CD4-positive, alpha-beta memory T cell (primary cell): ENCODE measurements at regions not wholly inside any gene's neighbourhood (a gene's known extent, or its start where the extent isn't known, plus 50 kb on each side); places are given as distances from the start of the nearest gene placed in this dataset.

Experiments used
- CTCF ChIA-PET: fragments of 350-600 bp; sonication (Branson Sonifier 250); formaldehyde crosslinking; loops from one replicate; lab custom pipeline; 2021; ENCODE audit warnings: inconsistent platforms; ENCODE audit not compliant: partially characterized antibody; lab: Charles Lee
- POLR2A ChIA-PET: fragments of 350-600 bp; sonication (Branson Sonifier 250); formaldehyde crosslinking; loops from one replicate; lab custom pipeline; 2021; ENCODE audit not compliant: partially characterized antibody; lab: Charles Lee
- DNase-seq, 5 donors: peaks; one replicate each; pipeline versions ENCODE4 v3.0.0 to v3.0.0-alpha.2; 2020 to 2022; ENCODE audit warnings: mixed read lengths in 1 of 5
- H3K27ac ChIP-seq: one replicate; pipeline ENCODE4 v1.7.0; 2013; ENCODE audit warnings: low read depth, low read length
- H3K27me3 ChIP-seq: 2 replicates; pipeline ENCODE4 v1.7.0; 2013; ENCODE audit warnings: mild to moderate bottlenecking, low read length, moderate library complexity; ENCODE audit not compliant: insufficient read depth
- H3K36me3 ChIP-seq: 2 replicates; pipeline ENCODE4 v1.7.0; 2013; ENCODE audit warnings: mild to moderate bottlenecking, low read length, moderate library complexity; ENCODE audit not compliant: insufficient read depth
- H3K4me1 ChIP-seq: 2 replicates; pipeline ENCODE4 v1.7.0; 2013; ENCODE audit warnings: mild to moderate bottlenecking, low read length, moderate library complexity; ENCODE audit not compliant: insufficient read depth
- H3K4me3 ChIP-seq, 2 donors: one replicate each; pipeline ENCODE4 v1.7.0; 2013; ENCODE audit warnings: low read length in 2 of 2, mild to moderate bottlenecking in 1 of 2
- H3K9me3 ChIP-seq, 2 donors: one replicate each; pipeline ENCODE4 v1.7.0; 2013; ENCODE audit warnings: low read length in 2 of 2, control low read depth in 1 of 2; ENCODE audit not compliant: control insufficient read depth in 1 of 2
- H3K27ac Mint-ChIP-seq, 7 donors: one replicate each; pipeline ENCODE4 v1.8.0; 2020 to 2021; ENCODE audit warnings: mixed read lengths in 7 of 7, mild to moderate bottlenecking in 6 of 7, inconsistent platforms in 3 of 7, moderate library complexity in 3 of 7
- H3K27me3 Mint-ChIP-seq, 2 donors: one replicate each; pipeline ENCODE4 v1.8.0; 2020 to 2021; ENCODE audit warnings: mixed read lengths in 2 of 2
- H3K36me3 Mint-ChIP-seq, 2 donors: one replicate each; pipeline ENCODE4 v1.8.0; 2020 to 2021; ENCODE audit warnings: mixed read lengths in 2 of 2, inconsistent platforms in 1 of 2, mild to moderate bottlenecking in 1 of 2
- H3K4me1 Mint-ChIP-seq, 4 donors: one replicate each; pipeline ENCODE4 v1.8.0; 2020 to 2021; ENCODE audit warnings: mixed read lengths in 4 of 4, mild to moderate bottlenecking in 1 of 4
- H3K4me3 Mint-ChIP-seq, 8 donors: one replicate each; pipeline ENCODE4 v1.8.0; 2020 to 2021; ENCODE audit warnings: mixed read lengths in 8 of 8, mild to moderate bottlenecking in 7 of 8, moderate library complexity in 6 of 8, inconsistent platforms in 3 of 8
- H3K9me3 Mint-ChIP-seq, 8 donors: one replicate each; pipeline ENCODE4 v1.8.0; 2020 to 2021; ENCODE audit warnings: mixed read lengths in 8 of 8, mild to moderate bottlenecking in 5 of 8, inconsistent platforms in 3 of 8, moderate library complexity in 1 of 8
- intact Hi-C: fragments of 100-400 bp; cut with micrococcal nuclease; formaldehyde crosslinking; loops from one replicate; pipeline ENCODE4 v1.15.1; 2023

DNA sequence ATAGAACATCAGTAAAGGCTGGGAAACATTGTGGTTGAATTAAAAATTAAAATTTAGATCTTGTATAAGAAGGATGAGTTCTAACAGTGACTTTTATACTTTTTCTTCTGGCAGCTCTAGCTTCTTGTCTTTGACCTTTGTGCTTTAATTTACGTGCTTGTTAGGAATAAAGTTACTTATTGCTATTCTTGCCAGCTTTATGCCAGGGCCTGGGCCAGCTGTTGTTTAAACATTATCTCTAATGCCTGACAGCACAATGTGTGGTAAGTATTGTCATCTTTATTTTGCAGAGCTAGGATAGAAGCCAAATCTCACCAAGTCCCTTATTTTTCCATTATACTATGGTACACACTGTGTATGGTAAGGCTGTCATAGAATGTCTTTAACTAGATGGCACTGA lies 766.7 kb upstream of the GOLIM4 start:
- Mint-ChIP-seq H3K27ac (no peak overlapping the region), H3K36me3 (no peaks in the 10 kb centered on the region), H3K9me3 (peaks cover 0 to 4% (median 0%) of the 10 kb centered on the region in 8 donors), H3K4me3 (no peak overlapping the region), H3K27me3 (no peaks in the 10 kb centered on the region), H3K4me1 (no peaks in the 10 kb centered on the region)
- no peak for DNase-seq
- no peaks in the 10 kb centered on the region for H3K9me3 ChIP-seq
- intact Hi-C loops: loop anchor here (10.0 kb wide), 1 partner anchor 882 kb away; no protein-coding TSS in a partner anchor
- CTCF ChIA-PET: interaction anchor here (0.5 kb wide), 1 partner anchor 507 kb away, joined by 3 read pairs; no protein-coding TSS in a partner anchor
- H3K27ac ChIP-seq: no peak overlapping the region
- H3K4me1 ChIP-seq: no peaks in the 10 kb centered on the region
- no peaks in the 10 kb centered on the region for H3K36me3 ChIP-seq
- no peak overlapping the region for H3K4me3 ChIP-seq
- POLR2A ChIA-PET: no interaction called here
- H3K27me3 ChIP-seq: no peaks in the 10 kb centered on the region

DNA sequence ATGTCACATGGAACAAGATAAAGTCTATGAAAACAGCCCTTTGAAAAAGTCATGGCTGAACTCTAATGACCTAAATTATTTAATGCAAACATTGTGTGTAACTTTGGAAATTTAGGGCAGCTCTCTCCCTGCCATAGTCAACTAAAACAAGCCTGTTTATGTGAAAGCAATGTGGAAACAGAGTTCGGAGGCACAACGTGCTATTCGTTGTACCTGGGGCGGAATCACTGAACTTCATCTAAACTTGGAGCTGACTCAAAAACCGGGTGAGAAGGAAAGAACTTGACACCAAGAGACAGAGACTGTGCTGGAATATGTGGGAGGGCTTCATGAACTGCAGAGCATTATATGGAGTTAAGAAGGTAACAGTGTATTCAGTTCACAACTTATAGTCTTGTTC lies 764.9 kb upstream of the GOLIM4 start:
- ChIA-PET CTCF (no interaction called here), POLR2A (no interaction called here)
- Mint-ChIP-seq H3K4me1 (no peaks in the 10 kb centered on the region), H3K27me3 (no peaks in the 10 kb centered on the region), H3K27ac (no peak overlapping the region), H3K4me3 (no peak overlapping the region), H3K9me3 (peaks cover 0 to 6% (median 5%) of the 10 kb centered on the region in 8 donors), H3K36me3 (no peaks in the 10 kb centered on the region)
- H3K4me1 ChIP-seq: no peaks in the 10 kb centered on the region
- H3K27ac ChIP-seq: no peak overlapping the region
- no peaks in the 10 kb centered on the region for H3K9me3 ChIP-seq
- H3K36me3 ChIP-seq: no peaks in the 10 kb centered on the region
- no peak for DNase-seq
- H3K4me3 ChIP-seq: no peak overlapping the region
- H3K27me3 ChIP-seq: no peaks in the 10 kb centered on the region
- intact Hi-C loops: loop anchor here (10.0 kb wide), 1 partner anchor 884 kb away; no protein-coding TSS in a partner anchor

DNA sequence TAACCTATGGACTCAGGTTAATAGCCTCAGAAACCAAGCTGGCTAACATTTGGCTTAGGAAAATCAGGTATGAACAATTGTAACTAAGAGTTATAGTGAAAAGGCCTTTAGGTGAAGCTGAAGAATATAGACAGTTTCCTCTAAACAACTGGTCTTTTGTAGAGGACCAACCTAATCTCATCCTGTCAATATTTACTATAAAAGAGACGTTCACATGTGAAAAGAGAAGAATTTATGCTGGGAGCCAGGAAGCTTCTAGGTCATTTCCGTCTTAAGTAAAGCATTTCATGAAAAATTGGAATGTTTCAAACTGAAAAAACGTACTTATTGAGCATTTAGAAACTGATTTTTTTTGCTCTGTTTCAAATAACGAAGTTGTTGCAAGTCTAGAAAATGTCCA lies 764.3 kb upstream of the GOLIM4 start:
- no peaks in the 10 kb centered on the region for H3K4me1 Mint-ChIP-seq
- no peaks in the 10 kb centered on the region for H3K36me3 Mint-ChIP-seq
- H3K27ac Mint-ChIP-seq: no peak overlapping the region
- CTCF ChIA-PET: no interaction called here
- H3K4me1 ChIP-seq: no peaks in the 10 kb centered on the region
- no peak overlapping the region for H3K4me3 ChIP-seq
- POLR2A ChIA-PET: no interaction called here
- H3K36me3 ChIP-seq: no peaks in the 10 kb centered on the region
- H3K9me3 Mint-ChIP-seq: peaks cover 0 to 7% (median 5%) of the 10 kb centered on the region in 8 donors
- no peaks in the 10 kb centered on the region for H3K27me3 ChIP-seq
- H3K27me3 Mint-ChIP-seq: no peaks in the 10 kb centered on the region
- intact Hi-C loops: loop anchor here (10.0 kb wide), 1 partner anchor 885 kb away; no protein-coding TSS in a partner anchor
- H3K27ac ChIP-seq: no peak overlapping the region
- no peak for DNase-seq
- no peaks in the 10 kb centered on the region for H3K9me3 ChIP-seq
- H3K4me3 Mint-ChIP-seq: no peak overlapping the region

- Mint-ChIP-seq H3K4me3 (no peak overlapping the region), H3K36me3 (no peaks in the 10 kb centered on the region), H3K27ac (no peak overlapping the region), H3K4me1 (no peaks in the 10 kb centered on the region), H3K27me3 (no peaks in the 10 kb centered on the region), H3K9me3 (peaks cover 0 to 8% (median 5%) of the 10 kb centered on the region in 8 donors)
- Histone ChIP-seq H3K9me3 (no peaks in the 10 kb centered on the region), H3K27me3 (no peaks in the 10 kb centered on the region), H3K27ac (no peak overlapping the region), H3K4me3 (no peak overlapping the region), H3K4me1 (no peaks in the 10 kb centered on the region), H3K36me3 (no peaks in the 10 kb centered on the region)
- POLR2A ChIA-PET: no interaction called here
- intact Hi-C loops: no loop called here
- CTCF ChIA-PET: no interaction called here
- DNase-seq: no peak
Observed at GRCh38 chr3:168859574-168859973, 763.9 kb upstream of the GOLIM4 start.

GRCh38 chr3:168859143-168859542 lies 763.4 kb upstream of the GOLIM4 start:
- Histone ChIP-seq H3K27ac (no peak overlapping the region), H3K4me1 (no peaks in the 10 kb centered on the region), H3K9me3 (no peaks in the 10 kb centered on the region), H3K36me3 (no peaks in the 10 kb centered on the region), H3K27me3 (no peaks in the 10 kb centered on the region), H3K4me3 (no peak overlapping the region)
- Mint-ChIP-seq H3K4me3 (no peak overlapping the region), H3K36me3 (no peaks in the 10 kb centered on the region), H3K4me1 (no peaks in the 10 kb centered on the region), H3K27ac (no peak overlapping the region), H3K27me3 (no peaks in the 10 kb centered on the region), H3K9me3 (peaks cover 0 to 8% (median 5%) of the 10 kb centered on the region in 8 donors)
- DNase-seq: no peak
- ChIA-PET CTCF (no interaction called here), POLR2A (no interaction called here)
- intact Hi-C loops: no loop called here

DNA sequence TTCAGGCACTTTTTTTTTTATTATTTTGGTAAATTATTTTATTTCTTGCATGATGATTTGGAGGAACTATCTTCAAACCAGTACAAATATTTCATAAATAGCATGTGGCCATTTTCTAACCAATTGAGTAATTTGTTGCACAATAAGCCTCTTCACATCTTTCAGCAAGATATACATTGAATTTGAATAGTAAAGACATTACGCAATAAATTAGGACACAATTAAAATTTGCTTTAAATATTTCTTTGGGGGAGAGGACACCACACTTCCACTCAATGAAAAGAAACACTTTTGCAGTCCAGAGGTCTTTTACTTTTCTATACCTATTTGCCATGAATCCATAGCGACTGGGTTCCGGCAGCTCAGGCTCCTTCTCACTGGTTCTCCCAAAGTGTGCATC lies 762.6 kb upstream of the GOLIM4 start:
- no peaks in the 10 kb centered on the region for H3K36me3 Mint-ChIP-seq
- no peak overlapping the region for H3K4me3 Mint-ChIP-seq
- H3K27me3 Mint-ChIP-seq: no peaks in the 10 kb centered on the region
- H3K4me1 Mint-ChIP-seq: no peaks in the 10 kb centered on the region
- H3K4me1 ChIP-seq: no peaks in the 10 kb centered on the region
- H3K36me3 ChIP-seq: no peaks in the 10 kb centered on the region
- POLR2A ChIA-PET: no interaction called here
- no peaks in the 10 kb centered on the region for H3K9me3 ChIP-seq
- no peak overlapping the region for H3K4me3 ChIP-seq
- H3K27ac Mint-ChIP-seq: no peak overlapping the region
- H3K27me3 ChIP-seq: no peaks in the 10 kb centered on the region
- H3K27ac ChIP-seq: no peak overlapping the region
- peaks cover 0 to 8% (median 5%) of the 10 kb centered on the region in 8 donors for H3K9me3 Mint-ChIP-seq
- intact Hi-C loops: no loop called here
- CTCF ChIA-PET: no interaction called here
- DNase-seq: no peak

DNA sequence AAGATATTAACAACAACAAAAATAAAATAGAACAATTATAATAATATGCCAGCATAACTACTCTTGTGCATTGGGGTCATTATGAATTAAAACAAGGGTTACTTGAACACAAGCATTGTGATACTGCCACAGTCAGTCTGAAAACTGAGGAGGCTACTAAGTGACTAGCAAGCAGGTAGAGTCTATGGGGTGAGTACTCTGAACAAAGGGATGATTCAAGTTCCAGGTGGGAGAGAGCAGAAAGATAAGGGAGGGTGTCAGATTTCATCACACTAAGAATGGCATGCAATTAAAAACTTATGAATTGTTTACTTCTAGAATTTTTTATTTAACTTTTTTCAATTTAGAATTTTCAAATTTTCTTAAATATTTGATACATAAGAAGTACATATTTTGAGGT lies 754.4 kb upstream of the GOLIM4 start:
- H3K9me3 ChIP-seq: no peaks in the 10 kb centered on the region
- no peaks in the 10 kb centered on the region for H3K36me3 ChIP-seq
- Mint-ChIP-seq H3K4me1 (no peaks in the 10 kb centered on the region), H3K4me3 (no peak overlapping the region), H3K27ac (no peak overlapping the region), H3K27me3 (no peaks in the 10 kb centered on the region), H3K9me3 (peaks cover 0 to 4% (median 2%) of the 10 kb centered on the region in 8 donors), H3K36me3 (no peaks in the 10 kb centered on the region)
- CTCF ChIA-PET: no interaction called here
- no peak overlapping the region for H3K27ac ChIP-seq
- no peaks in the 10 kb centered on the region for H3K27me3 ChIP-seq
- no peaks in the 10 kb centered on the region for H3K4me1 ChIP-seq
- POLR2A ChIA-PET: no interaction called here
- intact Hi-C loops: no loop called here
- H3K4me3 ChIP-seq: no peak overlapping the region
- no peak for DNase-seq
